Cardiac muscle cell (in vitro differentiated cells and primary cell): ENCODE measurements at regions not wholly inside any gene's neighbourhood (a gene's known extent, or its start where the extent isn't known, plus 50 kb on each side); places are given as distances from the start of the nearest gene placed in this dataset.
A peak's percentile ranks its signal among the peaks of the same experiment; 100 is the strongest.

Experiments
- DNase-seq, 2 donors: peaks; one replicate each; pipeline versions ENCODE4 v3.0.0 to v3.0.0-alpha.2; 2010 to 2017; ENCODE audit warnings: low read depth in 1 of 2, low spot score in 1 of 2
- H3K27ac ChIP-seq: fragments of 200-600 bp; sonication (generic); 2 replicates; pipeline ENCODE4 v1.5.1; 2016
- H3K27me3 ChIP-seq: fragments of 200-600 bp; sonication (generic); 2 replicates; pipeline ENCODE4 v1.6.0; 2016; ENCODE audit warnings: control low read depth
- H3K36me3 ChIP-seq: fragments of 200-600 bp; sonication (generic); 2 replicates; pipeline ENCODE4 v1.5.1; 2016; ENCODE audit warnings: control low read depth
- H3K4me1 ChIP-seq: fragments of 200-600 bp; sonication (generic); 2 replicates; pipeline ENCODE4 v1.8.1; 2017; ENCODE audit warnings: low read depth, mild to moderate bottlenecking, mixed run types
- H3K4me3 ChIP-seq: fragments of 200-600 bp; sonication (generic); 2 replicates; pipeline ENCODE4 v1.5.1; 2016; ENCODE audit warnings: mild to moderate bottlenecking
- H3K9me3 ChIP-seq: fragments of 200-600 bp; sonication (generic); 2 replicates; pipeline ENCODE4 v1.5.1; 2017; ENCODE audit warnings: low read depth, mild to moderate bottlenecking, control low read depth
- CTCF ChIP-seq: IDR thresholded peaks from 2 replicates; pipeline ENCODE4 v1.5.1; 2012; ENCODE audit warnings: low read depth, mild to moderate bottlenecking, low read length

GRCh38 chr4:125434136-125434535 is 119.4 kb downstream of the FAT4 start:
- DNase-seq = peak in 1 of 2 donors; percentile 89

GRCh38 chr4:125440814-125441213 is 126.1 kb downstream of the FAT4 start:
- no peaks in the 10 kb centered on the region for H3K36me3 ChIP-seq
- no peaks in the 10 kb centered on the region for H3K27me3 ChIP-seq
- DNase-seq = no peak
- TF ChIP-seq CTCF = no peak
- no peaks in the 10 kb centered on the region for H3K9me3 ChIP-seq
- H3K4me3 ChIP-seq = no peak overlapping the region
- H3K27ac ChIP-seq = no peak overlapping the region
- no peaks in the 10 kb centered on the region for H3K4me1 ChIP-seq

More at GRCh38 chr4:125434136-125434535, 119.4 kb downstream of the FAT4 start:
- Histone ChIP-seq H3K27ac (no peak overlapping the region), H3K4me3 (no peak overlapping the region), H3K27me3 (no peaks in the 10 kb centered on the region), H3K9me3 (no peaks in the 10 kb centered on the region), H3K4me1 (no peaks in the 10 kb centered on the region), H3K36me3 (no peaks in the 10 kb centered on the region)
- no peak for TF ChIP-seq CTCF

GRCh38 chr4:125444166-125444565 is 129.4 kb downstream of the FAT4 start:
- no peak overlapping the region for H3K27ac ChIP-seq
- no peaks in the 10 kb centered on the region for H3K9me3 ChIP-seq
- no peaks in the 10 kb centered on the region for H3K36me3 ChIP-seq
- DNase-seq = peak in 1 of 2 donors; percentile 45
- no peak for TF ChIP-seq CTCF
- H3K4me3 ChIP-seq = no peak overlapping the region
- no peaks in the 10 kb centered on the region for H3K27me3 ChIP-seq
- no peaks in the 10 kb centered on the region for H3K4me1 ChIP-seq

GRCh38 chr4:125445525-125445924 is 130.8 kb downstream of the FAT4 start:
- Histone ChIP-seq H3K27me3 (no peaks in the 10 kb centered on the region), H3K4me3 (no peak overlapping the region), H3K27ac (no peak overlapping the region), H3K9me3 (no peaks in the 10 kb centered on the region), H3K4me1 (no peaks in the 10 kb centered on the region), H3K36me3 (no peaks in the 10 kb centered on the region)
- TF ChIP-seq CTCF = no peak
- no peak for DNase-seq

GRCh38 chr4:125447551-125448290 is 133.0 kb downstream of the FAT4 start:
- Histone ChIP-seq H3K36me3 (no peaks in the 10 kb centered on the region), H3K27me3 (no peaks in the 10 kb centered on the region), H3K9me3 (no peaks in the 10 kb centered on the region), H3K4me3 (no peak overlapping the region), H3K27ac (no peak overlapping the region), H3K4me1 (no peaks in the 10 kb centered on the region)
- TF ChIP-seq CTCF = no peak
- no peak for DNase-seq
